ENCODE measurements at regions not wholly inside any gene's neighbourhood (a gene's known extent, or its start where the extent isn't known, plus 50 kb on each side); places are given as distances from the start of the nearest gene placed in this dataset.
A peak's percentile ranks its signal among the peaks of the same experiment; 100 is the strongest.

DNA sequence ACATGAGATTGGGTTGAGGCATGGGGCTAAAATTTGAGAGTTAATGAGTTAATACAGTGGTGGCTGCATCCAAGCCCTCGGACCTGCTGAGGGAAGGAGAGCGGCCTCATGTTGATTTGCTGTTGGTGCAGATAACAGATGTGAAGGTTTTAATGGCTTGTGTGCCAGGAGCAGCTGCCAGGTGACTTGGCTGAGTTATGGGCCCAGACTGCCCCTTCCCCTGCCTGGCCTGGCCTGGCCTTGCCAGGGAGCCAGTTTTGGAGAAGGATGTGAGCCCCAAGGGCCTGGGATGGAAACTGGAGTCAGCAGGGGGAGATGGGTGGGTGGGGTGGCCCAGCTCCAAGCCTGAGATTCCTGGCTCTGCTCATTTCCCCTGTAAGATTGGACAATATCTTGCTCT lies 230.1 kb downstream of the CBLN1 start:
- DNase-seq (ENCODE audit: low read depth): no peak
- TF ChIP-seq, protein P1, sequence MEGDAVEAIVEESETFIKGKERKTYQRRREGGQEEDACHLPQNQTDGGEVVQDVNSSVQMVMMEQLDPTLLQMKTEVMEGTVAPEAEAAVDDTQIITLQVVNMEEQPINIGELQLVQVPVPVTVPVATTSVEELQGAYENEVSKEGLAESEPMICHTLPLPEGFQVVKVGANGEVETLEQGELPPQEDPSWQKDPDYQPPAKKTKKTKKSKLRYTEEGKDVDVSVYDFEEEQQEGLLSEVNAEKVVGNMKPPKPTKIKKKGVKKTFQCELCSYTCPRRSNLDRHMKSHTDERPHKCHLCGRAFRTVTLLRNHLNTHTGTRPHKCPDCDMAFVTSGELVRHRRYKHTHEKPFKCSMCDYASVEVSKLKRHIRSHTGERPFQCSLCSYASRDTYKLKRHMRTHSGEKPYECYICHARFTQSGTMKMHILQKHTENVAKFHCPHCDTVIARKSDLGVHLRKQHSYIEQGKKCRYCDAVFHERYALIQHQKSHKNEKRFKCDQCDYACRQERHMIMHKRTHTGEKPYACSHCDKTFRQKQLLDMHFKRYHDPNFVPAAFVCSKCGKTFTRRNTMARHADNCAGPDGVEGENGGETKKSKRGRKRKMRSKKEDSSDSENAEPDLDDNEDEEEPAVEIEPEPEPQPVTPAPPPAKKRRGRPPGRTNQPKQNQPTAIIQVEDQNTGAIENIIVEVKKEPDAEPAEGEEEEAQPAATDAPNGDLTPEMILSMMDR (IDR thresholded peaks at IDR 0.05; ENCODE audit: low read length, missing control alignments): no peak
- H3K4me3 ChIP-seq (replicated peaks; ENCODE audit: low read depth, low read length): no peak overlapping the region

DNA sequence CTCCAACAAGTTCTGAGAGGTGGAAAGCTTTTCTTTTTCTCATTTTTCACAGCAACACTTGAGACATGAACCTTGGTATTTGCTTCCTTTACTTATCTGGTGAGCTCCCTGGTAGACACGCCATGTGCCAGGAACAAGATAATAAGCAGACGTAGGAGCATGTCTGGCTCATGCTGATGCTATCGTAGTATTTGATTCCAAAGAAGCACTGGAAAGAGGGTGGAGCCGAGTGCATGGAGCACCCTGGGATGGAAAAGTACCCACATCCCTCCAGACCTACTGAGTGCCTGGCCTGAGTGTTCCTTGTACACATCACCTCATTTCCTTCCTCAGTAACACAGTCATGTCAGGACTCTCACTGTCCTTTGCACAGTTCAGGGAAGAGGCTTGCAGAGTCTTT lies 231.0 kb downstream of the CBLN1 start:
- peak; percentile 59 for DNase-seq (ENCODE audit: low read depth)
- no peak overlapping the region for H3K4me3 ChIP-seq (replicated peaks; ENCODE audit: low read depth, low read length)
- TF ChIP-seq, protein P1 (IDR thresholded peaks at IDR 0.05; ENCODE audit: low read length, missing control alignments): no peak

DNA sequence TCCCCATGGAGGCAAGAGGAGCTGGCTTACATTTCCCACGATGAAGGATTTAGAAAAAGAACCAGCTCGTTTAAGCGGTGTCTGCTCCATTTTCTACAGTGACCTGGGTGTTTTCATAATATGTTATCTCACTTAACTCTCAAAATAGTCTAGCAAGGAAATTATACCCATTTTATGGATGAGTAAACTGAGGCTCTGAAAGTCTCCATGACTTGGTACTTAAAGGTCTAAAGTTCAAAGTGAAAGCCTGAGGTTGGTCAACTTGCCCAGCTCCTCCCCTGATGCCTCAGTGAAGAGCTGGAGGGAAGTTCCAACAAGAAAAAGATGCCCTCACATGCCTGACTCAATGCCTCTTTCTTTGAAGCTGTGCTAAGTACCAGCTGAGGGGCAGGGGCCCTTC lies 232.0 kb downstream of the CBLN1 start:
- TF ChIP-seq, protein P1 (IDR thresholded peaks at IDR 0.05; ENCODE audit: low read length, missing control alignments): no peak
- no peak for DNase-seq (ENCODE audit: low read depth)
- no peak overlapping the region for H3K4me3 ChIP-seq (replicated peaks; ENCODE audit: low read depth, low read length)

DNA sequence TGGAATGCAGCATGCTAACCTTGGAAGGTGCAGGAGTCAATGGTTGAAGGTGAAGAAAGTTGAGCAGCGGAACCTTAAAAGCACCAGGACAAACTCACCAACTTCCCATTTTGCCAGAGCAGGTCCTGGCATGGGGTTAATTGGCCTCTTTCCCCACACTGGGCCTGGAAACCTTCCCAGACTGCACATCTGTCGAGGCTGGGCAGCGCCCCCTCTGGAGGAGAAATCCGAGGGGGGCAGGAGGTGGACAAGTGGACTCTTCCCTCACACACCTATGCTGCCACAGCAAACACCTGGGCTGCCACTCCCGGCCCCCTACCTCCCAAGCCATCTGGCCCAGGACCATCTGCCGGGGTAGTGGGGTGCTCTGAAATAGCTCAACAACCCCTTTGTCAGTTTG lies 232.4 kb downstream of the CBLN1 start:
- DNase-seq (ENCODE audit: low read depth): no peak
- TF ChIP-seq, protein P1 (IDR thresholded peaks at IDR 0.05; ENCODE audit: low read length, missing control alignments): no peak
- no peak overlapping the region for H3K4me3 ChIP-seq (replicated peaks; ENCODE audit: low read depth, low read length)

DNA sequence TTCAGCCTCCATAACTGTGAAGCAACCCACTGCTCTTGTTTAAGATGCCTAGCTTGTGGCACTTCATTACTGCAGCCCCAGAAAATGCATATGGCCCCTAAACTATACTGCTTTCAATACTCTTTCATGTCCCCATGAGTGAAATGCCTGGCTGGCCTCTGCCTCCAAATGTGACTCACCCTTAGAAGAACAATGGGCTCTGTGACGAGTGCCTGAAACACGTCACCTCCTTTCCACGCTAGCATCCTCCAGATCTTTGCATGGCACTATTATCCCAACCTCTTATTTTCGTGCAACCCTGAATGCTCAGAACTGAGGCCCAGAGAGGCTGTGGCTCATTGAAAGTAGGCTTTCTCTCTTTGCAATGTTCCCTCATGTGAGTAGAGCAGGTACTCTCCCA lies 233.1 kb downstream of the CBLN1 start:
- peak; percentile 69 for DNase-seq (ENCODE audit: low read depth)
- no peak overlapping the region for H3K4me3 ChIP-seq (replicated peaks; ENCODE audit: low read depth, low read length)
- TF ChIP-seq, protein P1 (IDR thresholded peaks at IDR 0.05; ENCODE audit: low read length, missing control alignments): no peak

DNA sequence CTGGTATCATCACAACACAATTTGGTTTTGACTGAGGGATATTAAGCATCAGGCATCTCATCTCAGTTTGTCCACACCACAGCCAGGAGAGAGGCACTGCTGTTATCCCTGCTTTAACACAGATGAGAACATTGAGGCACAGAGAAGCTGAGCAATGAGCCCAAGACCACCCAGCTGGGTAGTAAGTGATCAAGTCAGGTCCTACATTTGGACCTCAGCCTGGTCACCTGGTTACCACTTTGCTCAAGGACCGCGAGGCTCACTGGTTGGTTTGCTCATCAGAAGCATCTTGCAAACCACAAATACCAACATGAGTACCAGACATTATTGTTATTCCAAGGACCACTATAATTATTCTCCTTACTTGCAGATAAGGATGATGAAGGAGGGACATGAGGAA lies 245.5 kb downstream of the CBLN1 start:
- no peak for DNase-seq (ENCODE audit: low read depth)
- TF ChIP-seq, protein P1 (IDR thresholded peaks at IDR 0.05; ENCODE audit: low read length, missing control alignments): no peak
- H3K4me3 ChIP-seq (replicated peaks; ENCODE audit: low read depth, low read length): no peak overlapping the region

DNA sequence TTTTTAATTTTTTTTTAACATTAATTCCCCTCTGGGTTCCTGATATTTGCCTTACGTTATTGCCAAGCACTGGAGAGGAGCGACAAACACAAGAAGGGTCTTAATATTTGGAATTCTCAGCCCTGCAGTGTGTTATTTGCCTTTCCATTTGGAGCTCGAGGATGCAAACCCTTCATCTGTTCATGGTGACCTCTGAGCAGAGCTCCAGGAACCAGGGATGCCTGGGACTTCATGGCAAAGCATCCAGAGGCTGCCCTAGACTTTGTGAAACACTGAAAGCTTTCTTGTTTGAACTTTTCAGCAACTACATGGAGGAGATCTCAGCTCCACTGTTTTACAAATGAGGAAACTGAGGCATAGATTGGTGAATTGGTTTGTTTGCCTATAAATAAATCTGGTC lies 254.2 kb downstream of the CBLN1 start:
- no peak overlapping the region for H3K4me3 ChIP-seq (replicated peaks; ENCODE audit: low read depth, low read length)
- no peak for DNase-seq (ENCODE audit: low read depth)
- TF ChIP-seq, protein P1 (IDR thresholded peaks at IDR 0.05; ENCODE audit: low read length, missing control alignments): no peak
